ENCODE measurements at regions not wholly inside any gene's neighbourhood (a gene's known extent, or its start where the extent isn't known, plus 50 kb on each side); places are given as distances from the start of the nearest gene placed in this dataset.
A peak's percentile ranks its signal among the peaks of the same experiment; 100 is the strongest.

GRCh38 chr2:75870651-75871137 is 160.0 kb upstream of the GCFC2 start:
- Histone ChIP-seq H3K36me3 (ENCODE audit: insufficient read depth, insufficient read length, low read length) (no peaks in the 10 kb centered on the region), H3K4me1 (ENCODE audit: insufficient read depth, insufficient read length) (no peaks in the 10 kb centered on the region), H3K9me3 (ENCODE audit: insufficient read depth, low read length) (no peaks in the 10 kb centered on the region; the same call in 1 of the 2 replicates), H3K4me3 (ENCODE audit: insufficient read length, low read depth) (no peak overlapping the region), H3K27me3 (ENCODE audit: insufficient read depth, insufficient read length) (peaks cover 53% of the 10 kb centered on the region), H3K9ac (ENCODE audit: insufficient read length, low read depth) (no peak overlapping the region)
- peak; percentile 13 for DNase-seq (ENCODE audit: low read depth, low spot score)
- TF ChIP-seq YY1 (IDR thresholded peaks at IDR 0.05; ENCODE audit: insufficient read depth, insufficient read length), result no peak
- TF ChIP-seq SUZ12 (IDR thresholded peaks at IDR 0.05; ENCODE audit: extremely low read depth, insufficient read depth, insufficient read length), result no peak
- no peak for TF ChIP-seq ZNF274 (IDR thresholded peaks at IDR 0.05; ENCODE audit: low read depth, low read length)

GRCh38 chr2:75870133-75870532 is 159.4 kb upstream of the GCFC2 start:
- Histone ChIP-seq H3K9me3 (ENCODE audit: insufficient read depth, low read length) (no peaks in the 10 kb centered on the region; the same call in 1 of the 2 replicates), H3K36me3 (ENCODE audit: insufficient read depth, insufficient read length, low read length) (no peaks in the 10 kb centered on the region), H3K4me1 (ENCODE audit: insufficient read depth, insufficient read length) (no peaks in the 10 kb centered on the region), H3K4me3 (ENCODE audit: insufficient read length, low read depth) (no peak overlapping the region), H3K27me3 (ENCODE audit: insufficient read depth, insufficient read length) (peaks cover 53% of the 10 kb centered on the region), H3K9ac (ENCODE audit: insufficient read length, low read depth) (no peak overlapping the region)
- peak; percentile 78 for DNase-seq (ENCODE audit: low read depth, low spot score)
- TF ChIP-seq YY1 (IDR thresholded peaks at IDR 0.05; ENCODE audit: insufficient read depth, insufficient read length), result no peak
- TF ChIP-seq SUZ12 (IDR thresholded peaks at IDR 0.05; ENCODE audit: extremely low read depth, insufficient read depth, insufficient read length), result no peak
- TF ChIP-seq ZNF274 (IDR thresholded peaks at IDR 0.05; ENCODE audit: low read depth, low read length), result no peak

DNA sequence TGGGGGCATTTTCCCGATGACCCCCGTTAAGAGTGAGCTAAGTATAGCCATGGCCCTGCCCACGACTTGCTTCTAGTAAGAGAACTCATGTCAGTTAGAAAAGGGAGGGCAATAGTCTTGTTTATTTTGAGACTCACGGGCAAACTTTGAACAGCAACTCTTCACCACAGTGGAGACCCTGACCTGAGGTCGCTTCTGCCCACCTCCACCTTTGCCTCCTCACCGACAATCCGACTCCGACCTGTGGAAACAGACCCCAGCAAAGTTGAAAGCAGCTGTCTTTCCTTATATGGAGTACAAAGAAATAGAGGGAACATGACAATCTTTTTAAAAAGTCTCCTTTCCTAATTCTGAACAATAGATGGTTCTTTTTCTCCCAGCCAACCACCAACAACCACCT is 155.0 kb upstream of the GCFC2 start:
- Histone ChIP-seq H3K9ac (ENCODE audit: insufficient read length, low read depth) (no peak overlapping the region), H3K36me3 (ENCODE audit: insufficient read depth, insufficient read length, low read length) (no peaks in the 10 kb centered on the region), H3K27me3 (ENCODE audit: insufficient read depth, insufficient read length) (peaks cover 37% of the 10 kb centered on the region), H3K4me1 (ENCODE audit: insufficient read depth, insufficient read length) (no peaks in the 10 kb centered on the region), H3K9me3 (ENCODE audit: insufficient read depth, low read length) (no peaks in the 10 kb centered on the region), H3K4me3 (ENCODE audit: insufficient read length, low read depth) (no peak overlapping the region)
- DNase-seq (ENCODE audit: low read depth, low spot score), result no peak
- TF ChIP-seq ZNF274 (IDR thresholded peaks at IDR 0.05; ENCODE audit: low read depth, low read length) (no peak), YY1 (IDR thresholded peaks at IDR 0.05; ENCODE audit: insufficient read depth, insufficient read length) (no peak), SUZ12 (IDR thresholded peaks at IDR 0.05; ENCODE audit: extremely low read depth, insufficient read depth, insufficient read length) (no peak)

GRCh38 chr2:75865083-75865482 is 154.4 kb upstream of the GCFC2 start:
- Histone ChIP-seq H3K9me3 (ENCODE audit: insufficient read depth, low read length) (no peaks in the 10 kb centered on the region), H3K4me1 (ENCODE audit: insufficient read depth, insufficient read length) (no peaks in the 10 kb centered on the region), H3K36me3 (ENCODE audit: insufficient read depth, insufficient read length, low read length) (no peaks in the 10 kb centered on the region), H3K9ac (ENCODE audit: insufficient read length, low read depth) (no peak overlapping the region), H3K4me3 (ENCODE audit: insufficient read length, low read depth) (no peak overlapping the region), H3K27me3 (ENCODE audit: insufficient read depth, insufficient read length) (peaks cover 34% of the 10 kb centered on the region)
- DNase-seq (ENCODE audit: low read depth, low spot score), result no peak
- TF ChIP-seq SUZ12 (IDR thresholded peaks at IDR 0.05; ENCODE audit: extremely low read depth, insufficient read depth, insufficient read length) (no peak), ZNF274 (IDR thresholded peaks at IDR 0.05; ENCODE audit: low read depth, low read length) (no peak), YY1 (IDR thresholded peaks at IDR 0.05; ENCODE audit: insufficient read depth, insufficient read length) (no peak)

- Histone ChIP-seq H3K4me3 (ENCODE audit: insufficient read length, low read depth) (no peak overlapping the region), H3K36me3 (ENCODE audit: insufficient read depth, insufficient read length, low read length) (no peaks in the 10 kb centered on the region), H3K9me3 (ENCODE audit: insufficient read depth, low read length) (no peaks in the 10 kb centered on the region), H3K27me3 (ENCODE audit: insufficient read depth, insufficient read length) (peaks cover 10% of the 10 kb centered on the region), H3K9ac (ENCODE audit: insufficient read length, low read depth) (no peak overlapping the region), H3K4me1 (ENCODE audit: insufficient read depth, insufficient read length) (no peaks in the 10 kb centered on the region)
- TF ChIP-seq YY1 (IDR thresholded peaks at IDR 0.05; ENCODE audit: insufficient read depth, insufficient read length), result no peak
- TF ChIP-seq SUZ12 (IDR thresholded peaks at IDR 0.05; ENCODE audit: extremely low read depth, insufficient read depth, insufficient read length), result no peak
- no peak for TF ChIP-seq ZNF274 (IDR thresholded peaks at IDR 0.05; ENCODE audit: low read depth, low read length)
- no peak for DNase-seq (ENCODE audit: low read depth, low spot score)
These were observed 151.8 kb upstream of the GCFC2 start for GRCh38 chr2:75862547-75862946.

DNA sequence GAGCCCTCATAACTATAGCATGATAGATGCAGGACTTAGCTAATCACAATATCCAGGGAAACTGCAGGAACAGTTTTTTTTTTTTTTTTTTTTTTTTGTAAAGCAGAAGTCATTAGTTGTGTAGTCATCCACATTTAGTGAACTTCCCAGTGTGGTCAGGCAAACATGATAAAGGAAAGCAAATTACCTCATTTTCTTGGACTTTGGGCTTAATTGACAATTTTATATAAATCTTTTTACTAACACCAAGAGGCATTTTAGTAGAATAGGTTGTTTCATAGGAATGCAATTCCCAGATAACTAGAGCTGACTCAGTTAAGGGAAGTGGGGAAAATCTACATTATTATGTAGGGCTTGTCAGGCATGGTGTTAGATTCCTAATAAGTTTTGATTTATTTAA is 142.7 kb upstream of the GCFC2 start:
- Histone ChIP-seq H3K9ac (ENCODE audit: insufficient read length, low read depth) (no peak overlapping the region), H3K27me3 (ENCODE audit: insufficient read depth, insufficient read length) (no peaks in the 10 kb centered on the region), H3K4me3 (ENCODE audit: insufficient read length, low read depth) (no peak overlapping the region), H3K9me3 (ENCODE audit: insufficient read depth, low read length) (peaks cover 10% of the 10 kb centered on the region; the same call in 1 of the 2 replicates), H3K36me3 (ENCODE audit: insufficient read depth, insufficient read length, low read length) (no peaks in the 10 kb centered on the region), H3K4me1 (ENCODE audit: insufficient read depth, insufficient read length) (no peaks in the 10 kb centered on the region)
- no peak for DNase-seq (ENCODE audit: low read depth, low spot score)
- TF ChIP-seq SUZ12 (IDR thresholded peaks at IDR 0.05; ENCODE audit: extremely low read depth, insufficient read depth, insufficient read length), result no peak
- TF ChIP-seq ZNF274 (IDR thresholded peaks at IDR 0.05; ENCODE audit: low read depth, low read length), result no peak
- no peak for TF ChIP-seq YY1 (IDR thresholded peaks at IDR 0.05; ENCODE audit: insufficient read depth, insufficient read length)

- peaks cover 10% of the 10 kb centered on the region; the same call in 1 of the 2 replicates for H3K9me3 ChIP-seq (ENCODE audit: insufficient read depth, low read length)
- no peak overlapping the region for H3K4me3 ChIP-seq (ENCODE audit: insufficient read length, low read depth)
- TF ChIP-seq YY1 (IDR thresholded peaks at IDR 0.05; ENCODE audit: insufficient read depth, insufficient read length) (no peak), SUZ12 (IDR thresholded peaks at IDR 0.05; ENCODE audit: extremely low read depth, insufficient read depth, insufficient read length) (no peak), ZNF274 (IDR thresholded peaks at IDR 0.05; ENCODE audit: low read depth, low read length) (no peak)
- DNase-seq (ENCODE audit: low read depth, low spot score), result no peak
- no peaks in the 10 kb centered on the region for H3K4me1 ChIP-seq (ENCODE audit: insufficient read depth, insufficient read length)
- H3K9ac ChIP-seq (ENCODE audit: insufficient read length, low read depth), result no peak overlapping the region
- no peaks in the 10 kb centered on the region for H3K36me3 ChIP-seq (ENCODE audit: insufficient read depth, insufficient read length, low read length)
- no peaks in the 10 kb centered on the region for H3K27me3 ChIP-seq (ENCODE audit: insufficient read depth, insufficient read length)
These were observed 141.9 kb upstream of the GCFC2 start for GRCh38 chr2:75852639-75853038.

Measured in NT2/D1 (cell line).